IMR-90 (cell line): ENCODE measurements at regions not wholly inside any gene's neighbourhood (a gene's known extent, or its start where the extent isn't known, plus 50 kb on each side); places are given as distances from the start of the nearest gene placed in this dataset.

Source experiments
- ATAC-seq: fragments of 200-7000 bp; cut with Tn5 transposase; 2 replicates; pipeline ENCODE4 v1.9.1; 2020; ENCODE audit warnings: low read depth, mild to moderate bottlenecking, moderate library complexity
- BruUV-seq: library from RNA; stranded (reverse); fragments of 400-500 nt; replicated peaks from 2 replicates; lab custom pipeline; 2021; lab: Mats Ljungman, UMichigan
- CTCF ChIA-PET: fragments of 300-600 bp; formaldehyde crosslinking; extraction: SDS; loops from one replicate; lab custom pipeline; 2021; ENCODE audit warnings: antibody characterized with exemption; lab: Yijun Ruan, JAX
- POLR2A ChIA-PET: fragments of 300-600 bp; sonication (Branson Sonifier 250); formaldehyde crosslinking; loops from one replicate; lab custom pipeline; 2022; ENCODE audit warnings: antibody characterized with exemption; ENCODE audit not compliant: unreplicated experiment; lab: Charles Lee
- DNase-seq: peaks from one replicate; pipeline ENCODE4 v3.0.0; 2013
- H2AFZ ChIP-seq: replicated peaks from 2 replicates; pipeline ENCODE3; 2013; ENCODE audit warnings: low read length, mild to moderate bottlenecking; ENCODE audit not compliant: poor library complexity
- H2AK5ac ChIP-seq: 2 replicates; pipeline ENCODE4 v1.6.1; 2013; ENCODE audit warnings: low read depth, low read length, inconsistent platforms
- H2AK9ac ChIP-seq: replicated peaks from 2 replicates; pipeline ENCODE3; 2013; ENCODE audit warnings: mild to moderate bottlenecking, low read depth, low read length, moderate library complexity; ENCODE audit not compliant: poor library complexity
- H2BK120ac ChIP-seq: 2 replicates; pipeline ENCODE4 v1.6.1; 2013; ENCODE audit warnings: low read depth, low read length, inconsistent platforms
- H2BK15ac ChIP-seq: 3 replicates; pipeline ENCODE4 v1.6.1; 2013; ENCODE audit warnings: low read depth, low read length, inconsistent platforms
- H2BK20ac ChIP-seq: 2 replicates; pipeline ENCODE4 v1.6.1; 2013; ENCODE audit warnings: low read depth, mild to moderate bottlenecking, inconsistent platforms, low read length, moderate library complexity
- H2BK5ac ChIP-seq: 2 replicates; pipeline ENCODE4 v1.6.1; 2013; ENCODE audit warnings: mild to moderate bottlenecking, low read depth, low read length, inconsistent platforms; ENCODE audit not compliant: poor library complexity, severe bottlenecking
- H3K14ac ChIP-seq: replicated peaks from 2 replicates; pipeline ENCODE4 v1.6.1; 2013; ENCODE audit warnings: low read depth, low read length, inconsistent platforms
- H3K18ac ChIP-seq: 2 replicates; pipeline ENCODE4 v1.6.1; 2013; ENCODE audit warnings: low read depth, low read length, control low read depth
- H3K23ac ChIP-seq: 2 replicates; pipeline ENCODE4 v1.6.1; 2013; ENCODE audit warnings: low read depth, low read length, inconsistent platforms
- H3K27ac ChIP-seq: 2 replicates; pipeline ENCODE4 v1.5.1; 2013; ENCODE audit warnings: mild to moderate bottlenecking, control low read depth, low read length; ENCODE audit not compliant: insufficient read depth
- H3K27me3 ChIP-seq: 2 replicates; pipeline ENCODE4 v1.6.1; 2013; ENCODE audit warnings: low read length; ENCODE audit not compliant: control insufficient read depth, insufficient read depth
- H3K36me3 ChIP-seq: 2 replicates; pipeline ENCODE4 v1.6.1; 2013; ENCODE audit warnings: low read length, mixed read lengths; ENCODE audit not compliant: control insufficient read depth, insufficient read depth
- H3K4ac ChIP-seq: 2 replicates; pipeline ENCODE4 v1.6.1; 2013; ENCODE audit warnings: low read depth, low read length, inconsistent platforms
- H3K4me1 ChIP-seq: 2 replicates; pipeline ENCODE4 v1.6.1; 2013; ENCODE audit warnings: low read length, mixed read lengths; ENCODE audit not compliant: control insufficient read depth, insufficient read depth
- H3K4me2 ChIP-seq: 2 replicates; pipeline ENCODE4 v1.6.1; 2013; ENCODE audit warnings: low read depth, mild to moderate bottlenecking, control low read depth, low read length, moderate library complexity
- H3K4me3 ChIP-seq: 2 replicates; pipeline ENCODE4 v1.5.1; 2013; ENCODE audit warnings: low read depth, mild to moderate bottlenecking, control low read depth, low read length, moderate library complexity; ENCODE audit not compliant: insufficient read depth
- H3K56ac ChIP-seq: 2 replicates; pipeline ENCODE4 v1.6.1; 2013; ENCODE audit warnings: low read length, inconsistent platforms; ENCODE audit not compliant: insufficient read depth; ENCODE audit errors: extremely low read depth
- H3K79me1 ChIP-seq, 2 experiments: 2 replicates each; pipeline ENCODE4 v1.6.1; 2013; ENCODE audit warnings: low read length in 2 of 2, inconsistent platforms in 1 of 2, low read depth in 1 of 2
- H3K9ac ChIP-seq: 2 replicates; pipeline ENCODE4 v1.6.1; 2013; ENCODE audit warnings: low read depth, low read length, control low read depth
- H3K9me1 ChIP-seq: 2 replicates; pipeline ENCODE4 v1.6.1; 2013; ENCODE audit warnings: low read length, inconsistent platforms; ENCODE audit not compliant: insufficient read depth
- H3K9me3 ChIP-seq: 2 replicates; pipeline ENCODE4 v1.6.1; 2013; ENCODE audit warnings: low read length; ENCODE audit not compliant: control insufficient read depth, insufficient read depth
- H4K20me1 ChIP-seq: 2 replicates; pipeline ENCODE4 v1.6.1; 2013; ENCODE audit warnings: low read length, inconsistent platforms; ENCODE audit not compliant: insufficient read depth
- H4K5ac ChIP-seq: 2 replicates; pipeline ENCODE4 v1.6.1; 2013; ENCODE audit warnings: mild to moderate bottlenecking, low read depth, low read length, control low read depth
- H4K8ac ChIP-seq, 2 experiments: 2 replicates each; pipeline ENCODE4 v1.6.1; 2013; ENCODE audit warnings: low read depth in 2 of 2, low read length in 2 of 2, control low read depth in 1 of 2, inconsistent platforms in 1 of 2
- H4K91ac ChIP-seq: 2 replicates; pipeline ENCODE4 v1.6.1; 2013; ENCODE audit warnings: low read depth, low read length, inconsistent platforms; ENCODE audit not compliant: insufficient read depth
- RAD21 ChIP-seq: IDR thresholded peaks from 2 replicates; pipeline ENCODE4 v1.6.1; 2012; ENCODE audit warnings: low read length, improper control_type of control experiment
- WGBS, 2 experiments: methylation state at CpG; one replicate each; pipeline versions ENCODE4 v1.1.5 to v1.1.7; 2013; ENCODE audit warnings: missing lambda C conversion rate in 2 of 2; ENCODE audit not compliant: insufficient read length in 1 of 2; ENCODE audit errors: extremely low coverage in 2 of 2; 5-methylcytosine and 5-hydroxymethylcytosine counted together
- dilution Hi-C: fragments of 300-500 bp; cut with HindIII; formaldehyde crosslinking; loops from one replicate; pipeline ENCODE4 v1.14.3; 2018; ENCODE audit warnings: low sequenced_read_pairs; ENCODE audit not compliant: unreplicated experiment
- in situ Hi-C: fragments of 300-500 bp; cut with MboI; formaldehyde crosslinking; loops from 3 replicates; pipeline ENCODE4 v1.14.3; 2019; ENCODE audit warnings: low sequenced_read_pairs, inconsistent platforms, mixed read lengths
- intact Hi-C: fragments of 100-400 bp; cut with micrococcal nuclease; formaldehyde crosslinking; loops from 2 replicates; pipeline ENCODE4 v1.10.0; 2022

DNA sequence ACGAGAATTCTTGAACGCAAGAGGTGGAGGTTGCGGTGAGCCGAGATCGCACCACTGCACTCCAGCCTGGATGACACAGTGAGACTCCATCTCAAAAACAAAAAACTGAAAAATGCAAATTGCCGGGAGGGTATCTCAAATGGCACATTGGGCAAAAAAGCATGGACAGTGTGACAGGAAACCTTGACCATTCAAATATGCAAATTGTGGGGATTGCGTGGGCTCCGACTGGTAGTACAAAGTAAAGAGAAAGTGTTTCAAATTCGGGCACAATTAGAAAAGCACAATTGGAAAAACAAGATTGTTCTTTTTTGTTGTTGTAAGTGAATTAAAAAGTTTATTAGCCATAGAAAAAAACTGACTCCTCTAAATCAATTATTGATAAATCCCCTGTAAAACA lies 56.7 kb upstream of the NUP160 start:
- ChIA-PET POLR2A (no interaction called here), CTCF (no interaction called here)
- peak overlapping the region; percentile 65; the same call in 1 of the 2 replicates for H2BK120ac ChIP-seq
- H3K56ac ChIP-seq = no peak overlapping the region
- no peak overlapping the region for H3K27ac ChIP-seq
- no peak for DNase-seq
- no peak overlapping the region for H3K4me3 ChIP-seq
- no peak overlapping the region for H3K9ac ChIP-seq
- in situ Hi-C loops = no loop called here
- no peak overlapping the region for H4K8ac ChIP-seq
- H4K20me1 ChIP-seq = no peaks in the 10 kb centered on the region
- BruUV-seq = no TSS peak
- intact Hi-C loops = no loop called here
- H2AK9ac ChIP-seq = no peak overlapping the region
- no peak overlapping the region for H3K4me2 ChIP-seq
- H2BK15ac ChIP-seq = no peak overlapping the region
- no peaks in the 10 kb centered on the region; the same call in 1 of the 2 replicates for H3K27me3 ChIP-seq
- no peak overlapping the region for H3K23ac ChIP-seq
- peaks cover 5% of the 10 kb centered on the region; the same call in 1 of the 2 replicates for H3K4me1 ChIP-seq
- H2BK20ac ChIP-seq = no peak overlapping the region
- no peak overlapping the region for H2AK5ac ChIP-seq
- H3K14ac ChIP-seq = no peak overlapping the region
- H2AFZ ChIP-seq = no peak overlapping the region
- no peak overlapping the region for H4K5ac ChIP-seq
- H3K4ac ChIP-seq = no peak overlapping the region
- H3K9me3 ChIP-seq = no peaks in the 10 kb centered on the region
- H3K79me1 ChIP-seq = no peaks in the 10 kb centered on the region
- no peaks in the 10 kb centered on the region for H3K9me1 ChIP-seq
- TF ChIP-seq RAD21 = no peak
- no peaks in the 10 kb centered on the region for H3K36me3 ChIP-seq
- H4K91ac ChIP-seq = no peak overlapping the region
- dilution Hi-C loops = no loop called here
- WGBS, 2 experiments = 100% methylated on average over 1 of the region's 9 CpGs; no CpG with 5 or more reads in 1 of the 2 experiments
- no peak overlapping the region for H2BK5ac ChIP-seq
- ATAC-seq = no peak
- no peak overlapping the region for H3K18ac ChIP-seq
